H1 (cell line): ENCODE measurements at regions not wholly inside any gene's neighbourhood (a gene's known extent, or its start where the extent isn't known, plus 50 kb on each side); places are given as distances from the start of the nearest gene placed in this dataset.

ENCODE experiments used
- ATF2 ChIP-seq: IDR thresholded peaks from 2 replicates; pipeline ENCODE4 v1.6.1; 2012; ENCODE audit warnings: low read length, inconsistent platforms
- ATF3 ChIP-seq: IDR thresholded peaks from 2 replicates; pipeline ENCODE4 v1.6.1; 2011; ENCODE audit warnings: low read depth, mild to moderate bottlenecking, low read length; ENCODE audit not compliant: insufficient read depth
- CEBPB ChIP-seq: IDR thresholded peaks from 2 replicates; pipeline ENCODE4 v1.6.1; 2012; ENCODE audit warnings: low read depth, low read length
- CTCF ChIP-seq, 3 experiments: IDR thresholded peaks; 1 replicate in 2 of 3; 2 replicates in 1 of 3; pipeline versions ENCODE4 v1.5.1 to v1.6.1; 2011; ENCODE audit warnings: low read length in 3 of 3, mild to moderate bottlenecking in 3 of 3, inconsistent platforms in 2 of 3, low read depth in 1 of 3, moderate library complexity in 1 of 3; ENCODE audit not compliant: insufficient read depth in 1 of 3; ENCODE audit errors: control extremely low read depth in 1 of 3
- EZH2 ChIP-seq: fragments of 200-600 bp; sonication (generic); IDR thresholded peaks from 2 replicates; pipeline ENCODE4 v1.7.1; 2012; ENCODE audit warnings: low read depth, mild to moderate bottlenecking, moderate library complexity, low read length, inconsistent platforms; ENCODE audit not compliant: severe bottlenecking
- GTF2F1 ChIP-seq: IDR thresholded peaks from 2 replicates; pipeline ENCODE4 v1.6.1; 2012; ENCODE audit warnings: low read depth, low read length, improper control_type of control experiment, borderline replicate concordance
- MAFK ChIP-seq: IDR thresholded peaks from 2 replicates; pipeline ENCODE4 v1.6.1; 2012; ENCODE audit warnings: low read depth, mild to moderate bottlenecking, improper control_type of control experiment, low read length
- MAX ChIP-seq: IDR thresholded peaks from 2 replicates; pipeline ENCODE4 v1.6.1; 2012; ENCODE audit warnings: inconsistent platforms
- POLR2A ChIP-seq, 2 experiments: IDR thresholded peaks; 1 replicate in 1 of 2; 2 replicates in 1 of 2; pipeline ENCODE4 v1.6.1; 2011; ENCODE audit warnings: low read depth in 2 of 2, low read length in 2 of 2, mild to moderate bottlenecking in 2 of 2; ENCODE audit errors: control extremely low read depth in 1 of 2
- RFX5 ChIP-seq: IDR thresholded peaks from 2 replicates; pipeline ENCODE4 v1.6.1; 2011; ENCODE audit warnings: low read depth, low read length, improper control_type of control experiment, borderline replicate concordance
- TAF1 ChIP-seq: IDR thresholded peaks from 2 replicates; pipeline ENCODE4 v1.6.1; 2011; ENCODE audit warnings: mild to moderate bottlenecking, low read depth, low read length
- TEAD4 ChIP-seq: IDR thresholded peaks from 2 replicates; pipeline ENCODE4 v1.6.1; 2012; ENCODE audit warnings: low read depth, low read length, inconsistent platforms, mixed read lengths
- YY1 ChIP-seq: IDR thresholded peaks from 2 replicates; pipeline ENCODE4 v1.6.1; 2011; ENCODE audit warnings: low read depth, mild to moderate bottlenecking, low read length

- TF ChIP-seq MAFK (no peak), ATF2 (no peak), EZH2 (no peak), POLR2A (IDR thresholded peaks at IDR 0.05; ENCODE audit: control extremely low read depth in 1 of 2, low read depth in 2 of 2, low read length in 2 of 2) (no peak), CTCF (IDR thresholded peaks at IDR 0.05; ENCODE audit: control extremely low read depth in 1 of 3, insufficient read depth in 1 of 3, low read depth in 1 of 3, low read length in 3 of 3) (no peak), RFX5 (no peak), GTF2F1 (no peak), MAX (no peak), CEBPB (no peak), YY1 (no peak), ATF3 (no peak), TEAD4 (no peak), TAF1 (no peak)
Observed at GRCh38 chr15:55031727-55032126, 165.0 kb downstream of the RSL24D1 start.
